ENCODE measurements at regions not wholly inside any gene's neighbourhood (a gene's known extent, or its start where the extent isn't known, plus 50 kb on each side); places are given as distances from the start of the nearest gene placed in this dataset.
A peak's percentile ranks its signal among the peaks of the same experiment; 100 is the strongest.

DNA sequence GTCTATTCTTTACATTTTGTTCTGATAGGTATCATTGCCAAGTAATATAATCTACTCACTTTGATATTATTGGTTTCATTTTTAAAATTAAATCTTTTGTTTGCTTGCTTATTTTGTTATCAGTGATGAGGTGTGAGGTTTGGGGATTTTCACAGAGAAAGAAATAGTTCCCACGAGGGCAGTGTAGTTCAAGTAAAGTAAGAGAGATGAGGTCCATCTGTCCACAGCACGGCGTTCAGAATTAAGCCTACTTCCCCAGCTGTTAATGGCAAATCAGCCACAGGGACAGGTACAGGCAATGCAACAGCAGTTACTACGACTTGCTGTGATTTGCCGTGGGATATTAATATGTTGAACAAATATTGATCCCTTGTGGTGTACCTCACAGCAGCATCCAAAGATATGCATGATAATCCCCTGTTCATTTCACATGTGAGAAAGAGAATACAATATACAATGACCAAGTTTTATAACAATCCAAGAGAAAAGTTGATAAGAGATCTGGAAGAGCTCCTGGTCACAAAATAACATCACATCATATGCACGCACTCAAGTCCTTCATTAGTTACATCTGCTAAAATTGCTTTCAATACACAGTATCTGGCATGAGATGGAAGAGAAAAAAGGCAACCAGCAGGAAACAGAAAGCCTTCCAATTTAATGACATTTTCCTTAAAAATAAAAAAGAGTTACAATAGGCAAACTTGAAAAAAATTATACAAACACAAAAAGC lies 131.6 kb downstream of the TUSC7 start:
- Histone ChIP-seq H3K23ac (ENCODE audit: insufficient read length) (no peak overlapping the region), H3K14ac (ENCODE audit: insufficient read length) (no peak overlapping the region), H2BK15ac (ENCODE audit: low read length) (no peak overlapping the region), H3K79me1 (ENCODE audit: low read depth, low read length) (no peaks in the 10 kb centered on the region), H3K27ac (ENCODE audit: low read depth, low read length) (no peak overlapping the region), H4K20me1 (replicated peaks in 1 of 2; ENCODE audit: control insufficient read depth in 1 of 2, insufficient read depth in 2 of 2, low read length in 2 of 2) (no peaks in the 10 kb centered on the region), H3K56ac (replicated peaks; ENCODE audit: insufficient read length, low read depth, low read length) (no peak overlapping the region), H2BK120ac (replicated peaks; ENCODE audit: low read depth, low read length) (peak overlapping the region; percentile 69), H4K91ac (replicated peaks; ENCODE audit: insufficient read length, low read length) (peak overlapping the region; percentile 44), H4K8ac (ENCODE audit: extremely low read depth, insufficient read depth, low read length) (no peak overlapping the region), H3K4me3 (ENCODE audit: extremely low read depth in 1 of 4, insufficient read depth in 2 of 4, low read depth in 3 of 4, low read length in 4 of 4) (no peak overlapping the region), H3K18ac (ENCODE audit: extremely low read depth, low read length) (no peak overlapping the region), H3K27me3 (replicated peaks in 1 of 4; ENCODE audit: control insufficient read depth in 3 of 4, extremely low read depth in 1 of 4, insufficient read depth in 3 of 4, low read length in 3 of 4) (no peaks in the 10 kb centered on the region), H4K5ac (ENCODE audit: insufficient read length, low read depth, low read length) (peak overlapping the region; percentile 64), H3K9me3 (ENCODE audit: insufficient read depth in 2 of 2, low read depth in 1 of 2, low read length in 1 of 2) (no peaks in the 10 kb centered on the region), H2BK12ac (ENCODE audit: low read depth, low read length) (no peak overlapping the region; the same call in 1 of the 2 replicates), H3K4ac (replicated peaks; ENCODE audit: insufficient read length, low read depth, low read length) (no peak overlapping the region), H3K36me3 (ENCODE audit: control insufficient read depth in 2 of 4, insufficient read depth in 4 of 4, low read length in 3 of 4) (no peaks in the 10 kb centered on the region), H3K79me2 (ENCODE audit: control insufficient read depth in 1 of 2, insufficient read depth in 2 of 2, low read length in 2 of 2) (no peaks in the 10 kb centered on the region), H2BK20ac (ENCODE audit: low read length) (0 out of 2 replicates have a peak overlapping the region, but pooled peaks have one; percentile 27), H2AFZ (ENCODE audit: low read length) (no peak overlapping the region), H3K23me2 (ENCODE audit: low read depth, low read length) (no peaks in the 10 kb centered on the region; the same call in 1 of the 2 replicates), H2BK5ac (ENCODE audit: low read depth, low read length) (no peak overlapping the region), H3K4me2 (ENCODE audit: insufficient read depth in 1 of 2, low read depth in 2 of 2, low read length in 2 of 2) (no peak overlapping the region), H2AK5ac (ENCODE audit: low read depth, low read length) (no peak overlapping the region), H3K4me1 (replicated peaks in 1 of 4; ENCODE audit: control insufficient read depth in 3 of 4, insufficient read depth in 4 of 4, low read length in 3 of 4) (peaks cover 0 to 7% (median 4%) of the 10 kb centered on the region in 4 experiments; a peak in 2 of 7 replicates), H3K9ac (replicated peaks in 1 of 4; ENCODE audit: extremely low read depth in 1 of 4, low read depth in 3 of 4, low read length in 3 of 4) (no peak overlapping the region)
- ChIA-PET POLR2A (ENCODE audit: partially characterized antibody) (interaction anchor here (0.6 kb wide), 1 partner anchor 110 kb away, joined by 3 read pairs; no protein-coding TSS in a partner anchor), CTCF (ENCODE audit: partially characterized antibody) (interaction anchor here (0.7 to 3.0 kb wide), 4 partner anchors 10 to 160 kb away, joined by 3 to 8 read pairs (median 4); no protein-coding TSS in a partner anchor)
- DNase-seq (ENCODE audit: low read depth in 1 of 2, low spot score in 2 of 2) (no peak), FAIRE-seq (no peak)
- 84% methylated on average over 6 of the region's 6 CpGs; no CpG with 5 or more reads in 1 of the 2 experiments for WGBS, 2 experiments (ENCODE audit: extremely low coverage in 1 of 2, insufficient coverage in 1 of 2, insufficient read length in 1 of 2, insufficient replicate concordance in 2 of 2, low coverage in 1 of 2, low lambda C conversion rate in 2 of 2, missing lambda C conversion rate in 1 of 2)
- TF ChIP-seq YY1 (IDR thresholded peaks at IDR 0.05; ENCODE audit: low read depth, low read length) (no peak), SP4 (IDR thresholded peaks at IDR 0.05; ENCODE audit: low read length) (no peak), RNF2 (IDR thresholded peaks at IDR 0.05; ENCODE audit: borderline replicate concordance, low read depth, low read length, missing control alignments, poor library complexity, severe bottlenecking) (no peak), SP1 (IDR thresholded peaks at IDR 0.05; ENCODE audit: low read depth, low read length) (no peak), EP300 (IDR thresholded peaks at IDR 0.05; ENCODE audit: borderline replicate concordance in 1 of 2, low read depth in 2 of 2, low read length in 2 of 2) (no peak), CTCF (IDR thresholded peaks at IDR 0.05; ENCODE audit: control extremely low read depth in 1 of 3, insufficient read depth in 1 of 3, low read depth in 1 of 3, low read length in 3 of 3) (no peak), TAF7 (optimal IDR thresholded peaks at IDR 0.05; ENCODE audit: borderline replicate concordance, low read depth, low read length) (no peak), MAFK (IDR thresholded peaks at IDR 0.05; ENCODE audit: low read depth, low read length) (no peak), GABPA (IDR thresholded peaks at IDR 0.05; ENCODE audit: borderline replicate concordance, insufficient read depth, low read length) (no peak)
